A549 (cell line): ENCODE measurements at regions not wholly inside any gene's neighbourhood (a gene's known extent, or its start where the extent isn't known, plus 50 kb on each side); places are given as distances from the start of the nearest gene placed in this dataset.

ENCODE experiments used
- ATAC-seq, 2 experiments: fragments of 200-7000 bp in 1 of 2; fragments of >200 bp in 1 of 2; cut with Nextera tagmentation in 1 of 2; cut with Tn5 transposase in 1 of 2; 3 replicates each; pipeline versions ENCODE4 v1.8.0 to v1.9.1; 2018 to 2020; ENCODE audit warnings: mild to moderate bottlenecking in 1 of 2, moderate library complexity in 1 of 2
- CTCF ChIA-PET: fragments of 300-600 bp; sonication (Branson Sonifier 250); formaldehyde crosslinking; extraction: SDS; loops from one replicate; lab custom pipeline; 2021; ENCODE audit warnings: antibody characterized with exemption, inconsistent platforms; lab: Yijun Ruan, JAX
- POLR2A ChIA-PET: fragments of 350-600 bp; formaldehyde crosslinking; extraction: SDS; loops from one replicate; lab custom pipeline; 2021; ENCODE audit warnings: antibody characterized with exemption, inconsistent platforms; lab: Yijun Ruan, JAX
- DNase-seq, 2 experiments: peaks; one replicate each; pipeline versions ENCODE4 v3.0.0 to v3.0.0-alpha.2; 2011 to 2016; ENCODE audit warnings: low read depth in 1 of 2, low spot score in 1 of 2
- FAIRE-seq: peaks from 2 replicates; lab custom pipeline; 2011; peaks lifted over from hg19 to GRCh38; lab: Jason Lieb, UNC
- H3K27ac ChIP-seq, 2 experiments: fragments of >200 bp; sonication (Bioruptor Twin); formaldehyde crosslinking; 3 replicates each; pipeline ENCODE4 v1.5.1; 2016 to 2017
- H3K4me1 ChIP-seq: fragments of >200 bp; sonication (Bioruptor Twin); formaldehyde crosslinking; 3 replicates; pipeline ENCODE4 v1.6.1; 2016
- H3K4me2 ChIP-seq: fragments of >200 bp; sonication (Bioruptor Twin); formaldehyde crosslinking; 3 replicates; pipeline ENCODE4 v1.6.1; 2016
- H3K4me3 ChIP-seq: fragments of >200 bp; sonication (Bioruptor Twin); formaldehyde crosslinking; 3 replicates; pipeline ENCODE4 v1.5.1; 2016
- H3K9me3 ChIP-seq: fragments of >200 bp; sonication (Bioruptor Twin); formaldehyde crosslinking; 3 replicates; pipeline ENCODE4 v1.6.1; 2016
- BCL3 ChIP-seq: fragments of >200 bp; sonication (Bioruptor Twin); formaldehyde crosslinking; IDR thresholded peaks from 3 replicates; pipeline ENCODE4 v1.6.1; 2016
- BHLHE40 ChIP-seq: IDR thresholded peaks from 2 replicates; pipeline ENCODE4 v1.6.1; 2012; ENCODE audit warnings: low read depth, low read length, inconsistent platforms
- CHD4 ChIP-seq: fragments of 200-600 bp; sonication (generic); IDR thresholded peaks from 2 replicates; pipeline ENCODE4 v1.6.1; 2016; ENCODE audit warnings: antibody characterized with exemption, mild to moderate bottlenecking, borderline replicate concordance
- CTCF ChIP-seq: fragments of >200 bp; sonication (Bioruptor Twin); formaldehyde crosslinking; IDR thresholded peaks from 3 replicates; pipeline ENCODE4 v1.5.1; 2016
- EHF ChIP-seq: fragments of 250-450 bp; sonication (Bioruptor Pico); IDR thresholded peaks from 2 replicates; pipeline ENCODE4 v1.5.0; 2020; ENCODE audit warnings: mild to moderate bottlenecking
- EP300 ChIP-seq, 2 experiments: fragments of >200 bp; sonication (Bioruptor Twin); formaldehyde crosslinking; IDR thresholded peaks; 2 replicates in 1 of 2; 3 replicates in 1 of 2; pipeline ENCODE4 v1.6.1; 2016 to 2017
- ESRRA ChIP-seq: fragments of 150-350 bp; IDR thresholded peaks from 2 replicates; pipeline ENCODE4 v1.6.1; 2014; ENCODE audit warnings: mild to moderate bottlenecking, low read length, borderline replicate concordance
- FOSB ChIP-seq: fragments of 250-450 bp; sonication (Bioruptor Pico); IDR thresholded peaks from 2 replicates; pipeline ENCODE4 v1.5.0; 2020; ENCODE audit warnings: mild to moderate bottlenecking, moderate library complexity
- FOSL2 ChIP-seq, 2 experiments: fragments of 450-650 bp in 1 of 2; fragments of >200 bp in 1 of 2; sonication (Bioruptor Twin) in 1 of 2; formaldehyde crosslinking; IDR thresholded peaks; 2 replicates each; pipeline versions ENCODE4 v1.5.0 to v1.6.1; 2016 to 2020; ENCODE audit warnings: mild to moderate bottlenecking in 1 of 2, moderate library complexity in 1 of 2
- FOXS1 ChIP-seq: fragments of 250-450 bp; sonication (Bioruptor Pico); IDR thresholded peaks from 2 replicates; pipeline ENCODE4 v1.5.0; 2020; ENCODE audit warnings: mild to moderate bottlenecking, moderate library complexity
- HDAC2 ChIP-seq: fragments of 200-600 bp; sonication (generic); IDR thresholded peaks from 2 replicates; pipeline ENCODE4 v1.6.1; 2016
- KDM5A ChIP-seq: fragments of 200-600 bp; sonication (generic); IDR thresholded peaks from 2 replicates; pipeline ENCODE4 v1.6.1; 2016; ENCODE audit warnings: antibody characterized with exemption, mild to moderate bottlenecking
- MAZ ChIP-seq: fragments of 150-350 bp; IDR thresholded peaks from 2 replicates; pipeline ENCODE4 v1.6.1; 2014; ENCODE audit warnings: antibody characterized with exemption, low read depth, low read length, borderline replicate concordance
- NPAS2 ChIP-seq: fragments of 250-450 bp; sonication (Bioruptor Pico); IDR thresholded peaks from 2 replicates; pipeline ENCODE4 v1.8.0; 2022; ENCODE audit warnings: mild to moderate bottlenecking, moderate library complexity, borderline replicate concordance
- PBX3 ChIP-seq: IDR thresholded peaks from 2 replicates; pipeline ENCODE4 v1.6.1; 2012
- POLR2A ChIP-seq: IDR thresholded peaks from 2 replicates; pipeline ENCODE4 v1.6.1; 2012; ENCODE audit warnings: mild to moderate bottlenecking, low read length
- RARB ChIP-seq: fragments of 250-450 bp; sonication (Bioruptor Pico); IDR thresholded peaks from 2 replicates; pipeline ENCODE4 v1.8.0; 2021; ENCODE audit warnings: mild to moderate bottlenecking, moderate library complexity
- REST ChIP-seq: fragments of 200-600 bp; sonication (generic); IDR thresholded peaks from 2 replicates; pipeline ENCODE4 v1.6.1; 2016; ENCODE audit warnings: antibody characterized with exemption, mild to moderate bottlenecking, moderate library complexity
- RFX5 ChIP-seq: fragments of 450-650 bp; IDR thresholded peaks from 2 replicates; pipeline ENCODE4 v1.7.1; 2014; ENCODE audit warnings: antibody characterized with exemption, mild to moderate bottlenecking, moderate library complexity
- SMC3 ChIP-seq: fragments of >200 bp; sonication (Bioruptor Twin); formaldehyde crosslinking; IDR thresholded peaks from 3 replicates; pipeline ENCODE4 v1.6.1; 2018; ENCODE audit warnings: inconsistent platforms
- TFCP2L1 ChIP-seq: fragments of 250-450 bp; sonication (Bioruptor Pico); IDR thresholded peaks from 2 replicates; pipeline ENCODE4 v1.5.0; 2021; ENCODE audit warnings: mild to moderate bottlenecking
- ZC3H11A ChIP-seq: fragments of 450-650 bp; IDR thresholded peaks from 2 replicates; pipeline ENCODE4 v1.6.1; 2014; ENCODE audit warnings: antibody characterized with exemption, mild to moderate bottlenecking
- ZFP36 ChIP-seq: fragments of 450-650 bp; IDR thresholded peaks from 2 replicates; pipeline ENCODE4 v1.6.1; 2014; ENCODE audit warnings: borderline replicate concordance; ENCODE audit not compliant: partially characterized antibody
- ZSCAN20 ChIP-seq: fragments of 250-450 bp; sonication (Bioruptor Pico); IDR thresholded peaks from 2 replicates; pipeline ENCODE4 v1.8.0; 2022; ENCODE audit warnings: mild to moderate bottlenecking, moderate library complexity
- WGBS: methylation state at CpG from one replicate; pipeline ENCODE4 v1.1.6; 2017; ENCODE audit errors: missing lambda C conversion rate; 5-methylcytosine and 5-hydroxymethylcytosine counted together

- no peak for TF ChIP-seq REST
- TF ChIP-seq EHF (CRISPR knock-in tag): no peak
- no peak for TF ChIP-seq CHD4
- TF ChIP-seq EP300 (IDR thresholded peaks at IDR 0.05): no peak
- TF ChIP-seq NPAS2: no peak
- TF ChIP-seq FOXS1 (CRISPR knock-in tag): no peak
- no peak for TF ChIP-seq KDM5A
- TF ChIP-seq BHLHE40: no peak
- TF ChIP-seq SMC3: no peak
- no peak for TF ChIP-seq RFX5
Observed at GRCh38 chr11:42043312-42043711, 583.9 kb upstream of the LRRC4C start (continued).

- Histone ChIP-seq H3K4me3 (no peak overlapping the region), H3K4me1 (no peaks in the 10 kb centered on the region), H3K9me3 (no peaks in the 10 kb centered on the region), H3K27ac (no peak overlapping the region), H3K4me2 (no peak overlapping the region)
- ChIA-PET CTCF (interaction anchor here (0.6 kb wide), 1 partner anchor 555 kb away, joined by 3 read pairs; no protein-coding TSS in a partner anchor), POLR2A (no interaction called here)
- WGBS: 1% methylated on average over 2 of the region's 2 CpGs
- ATAC-seq (no peak), FAIRE-seq (no peak), DNase-seq (no peak)
- TF ChIP-seq TFCP2L1: no peak
- no peak for TF ChIP-seq KDM5A
- TF ChIP-seq ZFP36: no peak
- no peak for TF ChIP-seq ZSCAN20 (CRISPR knock-in tag)
- no peak for TF ChIP-seq POLR2A
- TF ChIP-seq BCL3: no peak
- no peak for TF ChIP-seq SMC3
- no peak for TF ChIP-seq FOSL2 (IDR thresholded peaks at IDR 0.05)
- no peak for TF ChIP-seq FOSL2 (CRISPR knock-in tag; IDR thresholded peaks at IDR 0.05)
- no peak for TF ChIP-seq HDAC2
- no peak for TF ChIP-seq MAZ
Observed at GRCh38 chr11:42047637-42048555, 588.4 kb upstream of the LRRC4C start.

- H3K4me1 ChIP-seq: no peaks in the 10 kb centered on the region
- no peak overlapping the region for H3K27ac ChIP-seq
- ChIA-PET POLR2A (no interaction called here), CTCF (no interaction called here)
- FAIRE-seq (no peak), DNase-seq (no peak), ATAC-seq (no peak)
- H3K9me3 ChIP-seq: 0 out of 3 replicates have a peak, but pooled peaks cover 2% of the 10 kb centered on the region
- no peak overlapping the region for H3K4me3 ChIP-seq
- 4% methylated on average over 1 of the region's 1 CpG for WGBS
- H3K4me2 ChIP-seq: no peak overlapping the region
- TF ChIP-seq ESRRA (no peak), RARB (CRISPR knock-in tag) (no peak), SMC3 (no peak), REST (no peak), FOSB (no peak), PBX3 (no peak), ZC3H11A (no peak), CTCF (no peak), ZSCAN20 (CRISPR knock-in tag) (no peak)
Observed at GRCh38 chr11:42049186-42049585, 589.7 kb upstream of the LRRC4C start.
